Neural cell (in vitro differentiated cells): ENCODE measurements at regions not wholly inside any gene's neighbourhood (a gene's known extent, or its start where the extent isn't known, plus 50 kb on each side); places are given as distances from the start of the nearest gene placed in this dataset.

Experiments used
- H2AFZ ChIP-seq: fragments of 200-600, 300-800 bp; sonication (generic), shearing (Covaris generic); 2 replicates; pipeline ENCODE4 v1.6.0; 2014; ENCODE audit warnings: low read depth, mild to moderate bottlenecking, antibody characterized with exemption, low read length, moderate library complexity
- H3F3A ChIP-seq: fragments of 200-600 bp; shearing (Covaris generic); 2 replicates; pipeline ENCODE4 v1.6.1; 2016; ENCODE audit warnings: mild to moderate bottlenecking, moderate library complexity, mixed read lengths, antibody characterized with exemption, low read length; ENCODE audit not compliant: insufficient read depth, poor library complexity, severe bottlenecking
- H3K27ac ChIP-seq: fragments of 200-600, 300-800 bp; sonication (generic), shearing (Covaris generic); 2 replicates; pipeline ENCODE4 v1.5.1; 2014; ENCODE audit warnings: mild to moderate bottlenecking, low read length, moderate library complexity
- H3K27me3 ChIP-seq: fragments of 300-800, 200-600 bp; sonication (generic), shearing (Covaris generic); 2 replicates; pipeline ENCODE4 v1.6.0; 2014; ENCODE audit warnings: mild to moderate bottlenecking, low read depth, low read length, moderate library complexity; ENCODE audit not compliant: insufficient read depth
- H3K36me3 ChIP-seq: fragments of 300-800, 200-600 bp; sonication (generic), shearing (Covaris generic); 2 replicates; pipeline ENCODE4 v1.5.1; 2014; ENCODE audit warnings: mild to moderate bottlenecking, antibody characterized with exemption, low read length, moderate library complexity; ENCODE audit not compliant: insufficient read depth
- H3K4me2 ChIP-seq: fragments of 300-800, 200-600 bp; sonication (generic), shearing (Covaris generic); 2 replicates; pipeline ENCODE4 v1.6.0; 2014; ENCODE audit warnings: mild to moderate bottlenecking, low read length
- H3K4me3 ChIP-seq: fragments of 300-800, 200-600 bp; sonication (generic), shearing (Covaris generic); 2 replicates; pipeline ENCODE4 v1.5.1; 2014; ENCODE audit warnings: mild to moderate bottlenecking, low read length, moderate library complexity
- H3K79me2 ChIP-seq: fragments of 200-600 bp; shearing (Covaris generic); replicated peaks from 2 replicates; pipeline ENCODE4 v1.6.0; 2014; ENCODE audit warnings: mild to moderate bottlenecking, low read length, moderate library complexity; ENCODE audit not compliant: insufficient read depth
- H3K9ac ChIP-seq: fragments of 300-800, 200-600 bp; sonication (generic), shearing (Covaris generic); 2 replicates; pipeline ENCODE4 v1.6.1; 2016; ENCODE audit warnings: mild to moderate bottlenecking, low read length, mixed read lengths
- H3K9me2 ChIP-seq: fragments of 200-600 bp; shearing (Covaris generic); 2 replicates; pipeline ENCODE4 v1.6.1; 2016; ENCODE audit warnings: mild to moderate bottlenecking, low read length, mixed read lengths; ENCODE audit not compliant: insufficient read depth
- H3K9me3 ChIP-seq: fragments of 200-600, 300-800 bp; sonication (generic), shearing (Covaris generic); 2 replicates; pipeline ENCODE4 v1.6.1; 2016; ENCODE audit warnings: mild to moderate bottlenecking, mixed run types, low read length, moderate library complexity, mixed read lengths
- H4K20me1 ChIP-seq: fragments of 200-600 bp; shearing (Covaris generic); 2 replicates; pipeline ENCODE4 v1.6.1; 2016; ENCODE audit warnings: mild to moderate bottlenecking, mixed run types; ENCODE audit not compliant: insufficient read depth
- EP300 ChIP-seq: fragments of 450-650 bp; conservative IDR thresholded peaks from 2 replicates; pipeline ENCODE4 v1.6.1; 2014; ENCODE audit warnings: antibody characterized with exemption, mild to moderate bottlenecking, moderate library complexity; ENCODE audit not compliant: poor library complexity, severe bottlenecking
- EZH2 ChIP-seq: fragments of 200-600, 300-800 bp; shearing (Covaris generic), sonication (generic); IDR thresholded peaks from 2 replicates; pipeline ENCODE4 v1.6.1; 2014; ENCODE audit warnings: antibody characterized with exemption, low read length, borderline replicate concordance, mild to moderate bottlenecking; ENCODE audit not compliant: insufficient read depth, poor library complexity, severe bottlenecking
- MXI1 ChIP-seq: fragments of 450-650 bp; conservative IDR thresholded peaks from 2 replicates; pipeline ENCODE4 v1.6.1; 2014; ENCODE audit warnings: antibody characterized with exemption, mild to moderate bottlenecking; ENCODE audit not compliant: poor library complexity, severe bottlenecking
- POLR2AphosphoS5 ChIP-seq: IDR thresholded peaks from 2 replicates; pipeline ENCODE4 v1.6.1; 2012
- RAD21 ChIP-seq: fragments of 450-650 bp; conservative IDR thresholded peaks from 2 replicates; pipeline ENCODE4 v1.6.1; 2014; ENCODE audit warnings: antibody characterized with exemption, mild to moderate bottlenecking, moderate library complexity
- SMC3 ChIP-seq: fragments of 450-650 bp; conservative IDR thresholded peaks from 2 replicates; pipeline ENCODE4 v1.6.1; 2014; ENCODE audit warnings: antibody characterized with exemption, mild to moderate bottlenecking, moderate library complexity; ENCODE audit not compliant: poor library complexity
- TAF1 ChIP-seq: IDR thresholded peaks from 2 replicates; pipeline ENCODE4 v1.6.1; 2012; ENCODE audit warnings: low read depth
- TF ChIP-seq, protein P1 (sequence below): IDR thresholded peaks from 2 replicates; pipeline ENCODE4 v1.6.1; 2012; ENCODE audit warnings: borderline replicate concordance
- TF ChIP-seq, protein P2 (sequence below): fragments of 450-650 bp; IDR thresholded peaks from 2 replicates; pipeline ENCODE4 v1.5.1; 2014; ENCODE audit warnings: antibody characterized with exemption, mild to moderate bottlenecking, moderate library complexity; ENCODE audit not compliant: poor library complexity, severe bottlenecking

DNA sequence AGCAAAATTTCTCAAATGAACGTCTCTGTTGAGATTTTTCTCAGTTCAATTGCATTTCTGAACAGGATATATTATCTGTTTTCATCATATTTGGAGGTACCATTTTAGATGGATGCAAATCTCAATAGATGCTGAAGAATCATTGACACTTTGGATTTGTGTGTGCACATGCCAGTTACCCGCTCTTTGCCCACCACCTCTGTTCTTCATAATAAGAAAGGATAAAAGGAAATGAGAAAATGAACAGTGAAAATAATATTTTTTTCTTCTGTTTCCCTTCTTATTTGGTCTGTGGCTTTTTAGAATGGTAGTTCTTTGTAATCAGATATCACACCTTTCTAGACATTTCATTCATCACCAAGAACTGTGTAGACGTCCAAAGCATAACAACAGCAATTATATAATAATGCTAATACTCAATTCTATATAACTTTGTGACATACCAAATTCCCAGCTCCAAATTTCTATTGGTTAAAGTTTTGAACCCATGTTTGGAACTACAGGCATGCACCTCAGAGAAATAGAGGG is 256.7 kb upstream of the SATB1 start:
- H3K9me3 ChIP-seq: no peaks in the 10 kb centered on the region
- H3K9ac ChIP-seq: no peak overlapping the region
- no peaks in the 10 kb centered on the region for H3K36me3 ChIP-seq
- H3K79me2 ChIP-seq: no peaks in the 10 kb centered on the region
- H3K27me3 ChIP-seq: no peaks in the 10 kb centered on the region
- no peak overlapping the region for H2AFZ ChIP-seq
- no peak overlapping the region for H3K4me3 ChIP-seq
- no peak overlapping the region for H3K4me2 ChIP-seq
- no peaks in the 10 kb centered on the region for H3F3A ChIP-seq
- H3K9me2 ChIP-seq: no peaks in the 10 kb centered on the region
- H3K27ac ChIP-seq: no peak overlapping the region
- no peaks in the 10 kb centered on the region for H4K20me1 ChIP-seq
- TF ChIP-seq, protein P1, sequence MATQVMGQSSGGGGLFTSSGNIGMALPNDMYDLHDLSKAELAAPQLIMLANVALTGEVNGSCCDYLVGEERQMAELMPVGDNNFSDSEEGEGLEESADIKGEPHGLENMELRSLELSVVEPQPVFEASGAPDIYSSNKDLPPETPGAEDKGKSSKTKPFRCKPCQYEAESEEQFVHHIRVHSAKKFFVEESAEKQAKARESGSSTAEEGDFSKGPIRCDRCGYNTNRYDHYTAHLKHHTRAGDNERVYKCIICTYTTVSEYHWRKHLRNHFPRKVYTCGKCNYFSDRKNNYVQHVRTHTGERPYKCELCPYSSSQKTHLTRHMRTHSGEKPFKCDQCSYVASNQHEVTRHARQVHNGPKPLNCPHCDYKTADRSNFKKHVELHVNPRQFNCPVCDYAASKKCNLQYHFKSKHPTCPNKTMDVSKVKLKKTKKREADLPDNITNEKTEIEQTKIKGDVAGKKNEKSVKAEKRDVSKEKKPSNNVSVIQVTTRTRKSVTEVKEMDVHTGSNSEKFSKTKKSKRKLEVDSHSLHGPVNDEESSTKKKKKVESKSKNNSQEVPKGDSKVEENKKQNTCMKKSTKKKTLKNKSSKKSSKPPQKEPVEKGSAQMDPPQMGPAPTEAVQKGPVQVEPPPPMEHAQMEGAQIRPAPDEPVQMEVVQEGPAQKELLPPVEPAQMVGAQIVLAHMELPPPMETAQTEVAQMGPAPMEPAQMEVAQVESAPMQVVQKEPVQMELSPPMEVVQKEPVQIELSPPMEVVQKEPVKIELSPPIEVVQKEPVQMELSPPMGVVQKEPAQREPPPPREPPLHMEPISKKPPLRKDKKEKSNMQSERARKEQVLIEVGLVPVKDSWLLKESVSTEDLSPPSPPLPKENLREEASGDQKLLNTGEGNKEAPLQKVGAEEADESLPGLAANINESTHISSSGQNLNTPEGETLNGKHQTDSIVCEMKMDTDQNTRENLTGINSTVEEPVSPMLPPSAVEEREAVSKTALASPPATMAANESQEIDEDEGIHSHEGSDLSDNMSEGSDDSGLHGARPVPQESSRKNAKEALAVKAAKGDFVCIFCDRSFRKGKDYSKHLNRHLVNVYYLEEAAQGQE: no peak
- TF ChIP-seq, protein P2, sequence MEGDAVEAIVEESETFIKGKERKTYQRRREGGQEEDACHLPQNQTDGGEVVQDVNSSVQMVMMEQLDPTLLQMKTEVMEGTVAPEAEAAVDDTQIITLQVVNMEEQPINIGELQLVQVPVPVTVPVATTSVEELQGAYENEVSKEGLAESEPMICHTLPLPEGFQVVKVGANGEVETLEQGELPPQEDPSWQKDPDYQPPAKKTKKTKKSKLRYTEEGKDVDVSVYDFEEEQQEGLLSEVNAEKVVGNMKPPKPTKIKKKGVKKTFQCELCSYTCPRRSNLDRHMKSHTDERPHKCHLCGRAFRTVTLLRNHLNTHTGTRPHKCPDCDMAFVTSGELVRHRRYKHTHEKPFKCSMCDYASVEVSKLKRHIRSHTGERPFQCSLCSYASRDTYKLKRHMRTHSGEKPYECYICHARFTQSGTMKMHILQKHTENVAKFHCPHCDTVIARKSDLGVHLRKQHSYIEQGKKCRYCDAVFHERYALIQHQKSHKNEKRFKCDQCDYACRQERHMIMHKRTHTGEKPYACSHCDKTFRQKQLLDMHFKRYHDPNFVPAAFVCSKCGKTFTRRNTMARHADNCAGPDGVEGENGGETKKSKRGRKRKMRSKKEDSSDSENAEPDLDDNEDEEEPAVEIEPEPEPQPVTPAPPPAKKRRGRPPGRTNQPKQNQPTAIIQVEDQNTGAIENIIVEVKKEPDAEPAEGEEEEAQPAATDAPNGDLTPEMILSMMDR: no peak
- TF ChIP-seq EZH2 (no peak), EP300 (no peak)

DNA sequence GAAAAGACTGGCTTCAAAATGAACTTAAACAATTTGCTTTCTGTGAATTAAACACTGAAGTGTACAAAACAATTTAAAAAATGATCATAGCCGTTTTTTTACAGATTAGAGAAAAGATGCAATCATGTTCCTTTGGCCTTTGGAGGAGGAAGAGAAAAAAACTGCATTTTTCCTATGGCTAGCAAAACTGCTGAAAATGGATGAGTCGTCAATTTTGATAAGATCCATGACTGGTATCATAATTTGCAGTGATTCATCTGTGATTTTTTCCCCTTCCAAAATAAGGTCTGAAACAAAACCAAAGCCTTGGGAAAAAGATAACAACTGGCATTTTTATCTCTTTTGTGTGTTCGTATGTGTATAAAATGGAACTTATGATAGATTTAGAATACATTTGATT is 255.6 kb upstream of the SATB1 start:
- TF ChIP-seq, protein P1: no peak
- TF ChIP-seq POLR2AphosphoS5: no peak
- no peak for TF ChIP-seq RAD21
- no peak for TF ChIP-seq SMC3
- no peak for TF ChIP-seq MXI1
- TF ChIP-seq, protein P2: no peak
- TF ChIP-seq TAF1: no peak
- no peak for TF ChIP-seq EZH2

More for the DNA sequence above, 255.6 kb upstream of the SATB1 start:
- H3K9ac ChIP-seq: no peak overlapping the region
- H3K27me3 ChIP-seq: no peaks in the 10 kb centered on the region
- no peak overlapping the region for H3K4me3 ChIP-seq
- H4K20me1 ChIP-seq: no peaks in the 10 kb centered on the region
- no peak overlapping the region for H3K27ac ChIP-seq
- H3K9me2 ChIP-seq: no peaks in the 10 kb centered on the region
- H3K9me3 ChIP-seq: no peaks in the 10 kb centered on the region
- H2AFZ ChIP-seq: no peak overlapping the region
- no peaks in the 10 kb centered on the region for H3F3A ChIP-seq
- no peak overlapping the region for H3K4me2 ChIP-seq
- H3K79me2 ChIP-seq: no peaks in the 10 kb centered on the region
- no peaks in the 10 kb centered on the region for H3K36me3 ChIP-seq
